GM12878 (cell line): ENCODE measurements at regions not wholly inside any gene's neighbourhood (a gene's known extent, or its start where the extent isn't known, plus 50 kb on each side); places are given as distances from the start of the nearest gene placed in this dataset.

Experiments used
- ATAC-seq: fragments of 200-7000 bp; cut with Tn5 transposase; 3 replicates; pipeline ENCODE4 v1.9.1; 2020; ENCODE audit warnings: mild to moderate bottlenecking, moderate library complexity
- BruUV-seq: library from RNA; stranded (reverse); fragments of 400-500 nt; replicated peaks from 2 replicates; lab custom pipeline; 2021; lab: Mats Ljungman, UMichigan
- CTCF ChIA-PET: fragments of 300-600 bp; sonication (Branson Sonifier 250); formaldehyde crosslinking; extraction: SDS; loops from one replicate; lab custom pipeline; 2021; ENCODE audit warnings: inconsistent platforms; lab: Yijun Ruan, JAX
- POLR2A ChIA-PET: fragments of 350-600 bp; formaldehyde crosslinking; extraction: SDS; loops from one replicate; lab custom pipeline; 2021; ENCODE audit warnings: inconsistent platforms; lab: Charles Lee
- RAD21 ChIA-PET: fragments of 300-600 bp; sonication (Branson Sonifier 250); formaldehyde crosslinking; loops from one replicate; lab custom pipeline; 2023; ENCODE audit warnings: antibody characterized with exemption; ENCODE audit not compliant: unreplicated experiment; lab: Charles Lee
- SMC1A ChIA-PET: fragments of 300-600 bp; sonication (Branson Sonifier 250); formaldehyde crosslinking; loops from one replicate; lab custom pipeline; 2023; ENCODE audit not compliant: unreplicated experiment, uncharacterized antibody; lab: Charles Lee
- DNase-seq: peaks from one replicate; pipeline ENCODE4 v3.0.0-alpha.2; 2011; ENCODE audit warnings: low read depth, low spot score
- FAIRE-seq: peaks from 3 replicates; lab custom pipeline; 2011; peaks lifted over from hg19 to GRCh38; lab: Jason Lieb, UNC
- H2AFZ ChIP-seq: 2 replicates; pipeline ENCODE4 v1.6.0; 2011; ENCODE audit warnings: low read depth, low read length, control low read depth; ENCODE audit not compliant: control insufficient read depth
- H3K27ac ChIP-seq: 2 replicates; pipeline ENCODE4 v1.5.1; 2011; ENCODE audit warnings: control low read depth; ENCODE audit not compliant: control insufficient read depth, insufficient read depth
- H3K27me3 ChIP-seq, 2 experiments: replicated peaks in 1 of 2; 2 replicates each; pipeline versions ENCODE4 v1.6.0 to v1.6.1; 2011; ENCODE audit warnings: low read length in 1 of 2; ENCODE audit not compliant: control insufficient read depth in 2 of 2, insufficient read depth in 2 of 2
- H3K36me3 ChIP-seq, 2 experiments: 2 replicates each; pipeline ENCODE4 v1.5.1; 2011; ENCODE audit warnings: low read length in 1 of 2; ENCODE audit not compliant: control insufficient read depth in 2 of 2, insufficient read depth in 2 of 2
- H3K4me1 ChIP-seq: 2 replicates; pipeline ENCODE4 v1.6.1; 2011; ENCODE audit warnings: mild to moderate bottlenecking, low read length, moderate library complexity, mixed read lengths; ENCODE audit not compliant: control insufficient read depth, insufficient read depth
- H3K4me2 ChIP-seq: 2 replicates; pipeline ENCODE4 v1.6.0; 2011; ENCODE audit warnings: control low read depth; ENCODE audit not compliant: control insufficient read depth, insufficient read depth
- H3K4me3 ChIP-seq: fragments of 200-600 bp; sonication (generic); 2 replicates; pipeline ENCODE4 v1.5.1; 2016
- H3K79me2 ChIP-seq: 2 replicates; pipeline ENCODE4 v1.6.0; 2011; ENCODE audit warnings: low read length; ENCODE audit not compliant: control insufficient read depth, insufficient read depth
- H3K9ac ChIP-seq: 2 replicates; pipeline ENCODE4 v1.8.0; 2011; ENCODE audit warnings: low read length, control low read depth, mixed read lengths; ENCODE audit not compliant: control insufficient read depth, insufficient read depth
- H3K9me3 ChIP-seq: replicated peaks from 3 replicates; pipeline ENCODE4 v1.5.1; 2011; ENCODE audit warnings: mild to moderate bottlenecking, low read length; ENCODE audit not compliant: control insufficient read depth, insufficient read depth
- H4K20me1 ChIP-seq: 2 replicates; pipeline ENCODE4 v1.6.0; 2011; ENCODE audit not compliant: control insufficient read depth, insufficient read depth
- CHD2 ChIP-seq: IDR thresholded peaks from 2 replicates; pipeline ENCODE4 v1.6.1; 2011; ENCODE audit warnings: low read depth, low read length, improper control_type of control experiment, borderline replicate concordance
- FOS ChIP-seq: IDR thresholded peaks from 3 replicates; pipeline ENCODE4 v1.6.1; 2011; ENCODE audit warnings: borderline replicate concordance; ENCODE audit not compliant: insufficient read length; ENCODE audit errors: extremely low read depth
- FOXK2 ChIP-seq: fragments of 450-650 bp; IDR thresholded peaks from 2 replicates; pipeline ENCODE4 v1.6.1; 2017; ENCODE audit warnings: mild to moderate bottlenecking, moderate library complexity
- HDGF ChIP-seq: fragments of 450-650 bp; IDR thresholded peaks from 2 replicates; pipeline ENCODE4 v1.6.1; 2016; ENCODE audit warnings: antibody characterized with exemption
- KDM1A ChIP-seq: fragments of 200-600 bp; sonication (generic); IDR thresholded peaks from 2 replicates; pipeline ENCODE4 v1.6.1; 2016; ENCODE audit warnings: borderline replicate concordance
- KLF5 ChIP-seq: fragments of 450-650 bp; IDR thresholded peaks from 2 replicates; pipeline ENCODE4 v1.6.1; 2014; ENCODE audit warnings: mild to moderate bottlenecking; ENCODE audit not compliant: partially characterized antibody
- MTA2 ChIP-seq: fragments of 450-650 bp; IDR thresholded peaks from 2 replicates; pipeline ENCODE4 v1.6.1; 2016; ENCODE audit warnings: low read depth, mild to moderate bottlenecking, moderate library complexity
- MYB ChIP-seq: fragments of 150-350 bp; IDR thresholded peaks from 2 replicates; pipeline ENCODE4 v1.6.1; 2014; ENCODE audit warnings: mild to moderate bottlenecking, low read depth, low read length, borderline replicate concordance
- NFXL1 ChIP-seq: fragments of 450-650 bp; IDR thresholded peaks from 2 replicates; pipeline ENCODE4 v1.6.1; 2017; ENCODE audit warnings: antibody characterized with exemption, mild to moderate bottlenecking, borderline replicate concordance
- NFYB ChIP-seq: IDR thresholded peaks from 2 replicates; pipeline ENCODE4 v1.6.1; 2011; ENCODE audit warnings: low read depth, mild to moderate bottlenecking, low read length, improper control_type of control experiment, moderate library complexity; ENCODE audit not compliant: insufficient read depth
- NRF1 ChIP-seq: conservative IDR thresholded peaks from 2 replicates; pipeline ENCODE4 v1.6.1; 2011; ENCODE audit warnings: mild to moderate bottlenecking, low read depth, low read length, improper control_type of control experiment
- TAF1 ChIP-seq: IDR thresholded peaks from 2 replicates; pipeline ENCODE4 v1.6.1; 2011; ENCODE audit warnings: mild to moderate bottlenecking, low read depth, low read length, borderline replicate concordance
- TCF3 ChIP-seq: IDR thresholded peaks from 2 replicates; pipeline ENCODE4 v1.6.1; 2012; ENCODE audit warnings: low read depth, mild to moderate bottlenecking, low read length, borderline replicate concordance; ENCODE audit not compliant: insufficient read depth
- WGBS: methylation state at CpG from one replicate; pipeline ENCODE4 v1.1.6; 2016; ENCODE audit warnings: low lambda C conversion rate; ENCODE audit not compliant: insufficient replicate concordance, insufficient coverage; ENCODE audit errors: missing lambda C conversion rate; 5-methylcytosine and 5-hydroxymethylcytosine counted together
- in situ Hi-C: fragments of 300-500 bp; cut with MboI; formaldehyde crosslinking; loops from 9 replicates; pipeline ENCODE4 v1.14.3; 2018; ENCODE audit warnings: mixed read lengths
- intact Hi-C: fragments of 100-400 bp; cut with micrococcal nuclease; formaldehyde crosslinking; loops from one replicate; pipeline ENCODE4 v1.14.2; 2022; ENCODE audit not compliant: unreplicated experiment
- TF ChIP-seq, protein P1 (sequence below): fragments of 150-350 bp; IDR thresholded peaks from 2 replicates; pipeline ENCODE4 v1.6.1; 2016; ENCODE audit warnings: low read depth, low read length
- TF ChIP-seq, protein P2 (sequence below): fragments of 450-650 bp; formaldehyde crosslinking; IDR thresholded peaks from 2 replicates; pipeline ENCODE4 v1.4.0; 2022; ENCODE audit warnings: mild to moderate bottlenecking, moderate library complexity
- TF ChIP-seq, protein P3 (sequence below): IDR thresholded peaks from 2 replicates; pipeline ENCODE4 v1.6.1; 2011; ENCODE audit warnings: low read depth, low read length, improper control_type of control experiment, borderline replicate concordance

DNA sequence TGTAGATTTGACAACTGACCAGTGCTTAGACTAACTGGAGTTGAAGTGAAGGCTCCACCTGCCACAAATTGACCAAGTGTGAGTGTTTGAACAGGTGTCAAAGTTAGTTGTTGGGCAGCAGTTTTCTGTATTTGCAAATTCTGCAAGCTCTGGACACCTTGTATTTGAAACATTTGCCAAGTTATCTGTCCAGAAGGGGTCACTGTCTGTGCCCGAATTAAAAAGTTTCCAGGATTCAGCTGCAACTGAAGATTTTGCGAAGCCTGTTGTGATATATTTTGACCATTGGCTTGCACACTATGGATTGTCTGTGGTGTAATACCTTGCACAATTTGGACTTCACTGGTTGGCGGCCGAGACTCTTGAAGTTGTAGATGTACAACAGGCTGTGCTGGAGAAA is 1690.7 kb downstream of the SLITRK5 start (continued):
- TF ChIP-seq MYB (no peak), KLF5 (no peak), TCF3 (no peak)

DNA sequence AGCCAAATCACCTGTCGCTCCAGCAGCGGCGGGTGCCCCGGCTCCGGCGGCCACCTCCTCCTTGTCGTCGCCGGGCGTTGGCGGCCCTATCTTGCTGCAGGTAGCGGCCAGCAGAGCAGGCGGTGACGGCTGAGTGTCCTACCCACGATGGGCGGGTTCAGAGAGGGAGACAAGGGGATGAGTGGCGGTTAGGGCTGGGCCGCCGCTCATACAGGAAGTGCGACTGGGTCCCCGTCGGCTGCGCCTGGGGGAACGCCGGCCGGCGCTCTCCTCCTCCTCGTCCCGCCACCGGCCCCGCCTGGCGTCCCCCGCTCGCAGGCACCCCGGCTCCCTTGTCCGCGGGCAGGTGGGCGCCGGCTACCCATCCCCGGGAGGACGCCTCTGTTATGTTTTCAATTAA is 1692.0 kb downstream of the SLITRK5 start:
- no peak for DNase-seq
- no peak overlapping the region for H3K9ac ChIP-seq
- WGBS, result 81% methylated on average over 25 of the region's 41 CpGs
- ChIA-PET SMC1A (no interaction called here), RAD21 (no interaction called here), POLR2A (no interaction called here), CTCF (no interaction called here)
- H4K20me1 ChIP-seq, result no peaks in the 10 kb centered on the region
- H3K4me3 ChIP-seq, result no peak overlapping the region
- H3K4me2 ChIP-seq, result no peak overlapping the region
- intact Hi-C loops, result loop anchor here (10.0 kb wide), 2 partner anchors 332 to 562 kb away; no protein-coding TSS in a partner anchor
- H3K4me1 ChIP-seq, result no peaks in the 10 kb centered on the region
- no peaks in the 10 kb centered on the region for H3K79me2 ChIP-seq
- H2AFZ ChIP-seq, result no peak overlapping the region
- FAIRE-seq, result no peak
- BruUV-seq, result no TSS peak
- ATAC-seq, result no peak
- H3K36me3 ChIP-seq, result no peaks in the 10 kb centered on the region
- in situ Hi-C loops, result no loop called here
- no peaks in the 10 kb centered on the region for H3K9me3 ChIP-seq
- H3K27ac ChIP-seq, result no peak overlapping the region
- H3K27me3 ChIP-seq, result no peaks in the 10 kb centered on the region
- TF ChIP-seq, protein P1, sequence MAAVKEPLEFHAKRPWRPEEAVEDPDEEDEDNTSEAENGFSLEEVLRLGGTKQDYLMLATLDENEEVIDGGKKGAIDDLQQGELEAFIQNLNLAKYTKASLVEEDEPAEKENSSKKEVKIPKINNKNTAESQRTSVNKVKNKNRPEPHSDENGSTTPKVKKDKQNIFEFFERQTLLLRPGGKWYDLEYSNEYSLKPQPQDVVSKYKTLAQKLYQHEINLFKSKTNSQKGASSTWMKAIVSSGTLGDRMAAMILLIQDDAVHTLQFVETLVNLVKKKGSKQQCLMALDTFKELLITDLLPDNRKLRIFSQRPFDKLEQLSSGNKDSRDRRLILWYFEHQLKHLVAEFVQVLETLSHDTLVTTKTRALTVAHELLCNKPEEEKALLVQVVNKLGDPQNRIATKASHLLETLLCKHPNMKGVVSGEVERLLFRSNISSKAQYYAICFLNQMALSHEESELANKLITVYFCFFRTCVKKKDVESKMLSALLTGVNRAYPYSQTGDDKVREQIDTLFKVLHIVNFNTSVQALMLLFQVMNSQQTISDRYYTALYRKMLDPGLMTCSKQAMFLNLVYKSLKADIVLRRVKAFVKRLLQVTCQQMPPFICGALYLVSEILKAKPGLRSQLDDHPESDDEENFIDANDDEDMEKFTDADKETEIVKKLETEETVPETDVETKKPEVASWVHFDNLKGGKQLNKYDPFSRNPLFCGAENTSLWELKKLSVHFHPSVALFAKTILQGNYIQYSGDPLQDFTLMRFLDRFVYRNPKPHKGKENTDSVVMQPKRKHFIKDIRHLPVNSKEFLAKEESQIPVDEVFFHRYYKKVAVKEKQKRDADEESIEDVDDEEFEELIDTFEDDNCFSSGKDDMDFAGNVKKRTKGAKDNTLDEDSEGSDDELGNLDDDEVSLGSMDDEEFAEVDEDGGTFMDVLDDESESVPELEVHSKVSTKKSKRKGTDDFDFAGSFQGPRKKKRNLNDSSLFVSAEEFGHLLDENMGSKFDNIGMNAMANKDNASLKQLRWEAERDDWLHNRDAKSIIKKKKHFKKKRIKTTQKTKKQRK, result no peak
- TF ChIP-seq CHD2 (no peak), FOXK2 (no peak), KDM1A (no peak), HDGF (no peak), NRF1 (no peak), NFYB (no peak), MTA2 (no peak), FOS (no peak), NFXL1 (no peak), TAF1 (no peak)
- TF ChIP-seq, protein P2, sequence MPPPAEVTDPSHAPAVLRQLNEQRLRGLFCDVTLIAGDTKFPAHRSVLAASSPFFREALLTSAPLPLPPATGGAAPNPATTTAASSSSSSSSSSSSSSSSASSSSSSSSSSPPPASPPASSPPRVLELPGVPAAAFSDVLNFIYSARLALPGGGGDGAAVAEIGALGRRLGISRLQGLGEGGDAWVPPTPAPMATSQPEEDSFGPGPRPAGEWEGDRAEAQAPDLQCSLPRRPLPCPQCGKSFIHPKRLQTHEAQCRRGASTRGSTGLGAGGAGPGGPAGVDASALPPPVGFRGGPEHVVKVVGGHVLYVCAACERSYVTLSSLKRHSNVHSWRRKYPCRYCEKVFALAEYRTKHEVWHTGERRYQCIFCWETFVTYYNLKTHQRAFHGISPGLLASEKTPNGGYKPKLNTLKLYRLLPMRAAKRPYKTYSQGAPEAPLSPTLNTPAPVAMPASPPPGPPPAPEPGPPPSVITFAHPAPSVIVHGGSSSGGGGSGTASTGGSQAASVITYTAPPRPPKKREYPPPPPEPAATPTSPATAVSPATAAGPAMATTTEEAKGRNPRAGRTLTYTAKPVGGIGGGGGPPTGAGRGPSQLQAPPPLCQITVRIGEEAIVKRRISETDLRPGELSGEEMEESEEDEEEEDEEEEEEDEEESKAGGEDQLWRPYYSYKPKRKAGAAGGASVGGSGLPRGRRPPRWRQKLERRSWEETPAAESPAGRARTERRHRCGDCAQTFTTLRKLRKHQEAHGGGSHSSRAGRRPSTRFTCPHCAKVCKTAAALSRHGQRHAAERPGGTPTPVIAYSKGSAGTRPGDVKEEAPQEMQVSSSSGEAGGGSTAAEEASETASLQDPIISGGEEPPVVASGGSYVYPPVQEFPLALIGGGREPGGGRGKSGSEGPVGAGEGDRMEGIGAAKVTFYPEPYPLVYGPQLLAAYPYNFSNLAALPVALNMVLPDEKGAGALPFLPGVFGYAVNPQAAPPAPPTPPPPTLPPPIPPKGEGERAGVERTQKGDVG (CRISPR knock-in tag), result no peak
- TF ChIP-seq, protein P3, sequence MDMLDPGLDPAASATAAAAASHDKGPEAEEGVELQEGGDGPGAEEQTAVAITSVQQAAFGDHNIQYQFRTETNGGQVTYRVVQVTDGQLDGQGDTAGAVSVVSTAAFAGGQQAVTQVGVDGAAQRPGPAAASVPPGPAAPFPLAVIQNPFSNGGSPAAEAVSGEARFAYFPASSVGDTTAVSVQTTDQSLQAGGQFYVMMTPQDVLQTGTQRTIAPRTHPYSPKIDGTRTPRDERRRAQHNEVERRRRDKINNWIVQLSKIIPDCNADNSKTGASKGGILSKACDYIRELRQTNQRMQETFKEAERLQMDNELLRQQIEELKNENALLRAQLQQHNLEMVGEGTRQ, result no peak
